K562 (cell line): ENCODE measurements at regions not wholly inside any gene's neighbourhood (a gene's known extent, or its start where the extent isn't known, plus 50 kb on each side); places are given as distances from the start of the nearest gene placed in this dataset.
"Not testable (repeated sequence)": the region's sequence is repeated elsewhere in the genome, so short reads cannot be mapped to it uniquely, and the experiment has no call there.

Experiments
- ATAC-seq: fragments of 200-7000 bp; cut with Tn5 transposase; 3 replicates; pipeline ENCODE4 v1.9.1; 2020; ENCODE audit warnings: moderate library complexity
- BruUV-seq: library from RNA; stranded (reverse); fragments of 400-500 nt; replicated peaks from 2 replicates; lab custom pipeline; 2021; lab: Mats Ljungman, UMichigan
- CTCF ChIA-PET: fragments of 300-600 bp; formaldehyde crosslinking; extraction: SDS; loops from one replicate; lab custom pipeline; 2021; ENCODE audit warnings: low intra/inter-chr PET ratio; lab: Yijun Ruan, JAX
- POLR2A ChIA-PET: fragments of 300-600, 350-650 bp; sonication (Branson Sonifier 250); formaldehyde crosslinking; extraction: SDS; loops from one replicate; lab custom pipeline; 2021; ENCODE audit warnings: antibody characterized with exemption, inconsistent platforms; lab: Yijun Ruan, JAX
- DNase-seq, 4 experiments: peaks; one replicate each; pipeline versions ENCODE4 v3.0.0 to v3.0.0-alpha.2; 2011 to 2018; ENCODE audit warnings: low spot score in 3 of 4, mixed read lengths in 3 of 4; ENCODE audit errors: extremely low read depth in 1 of 4
- FAIRE-seq: peaks from 2 replicates; lab custom pipeline; 2011; peaks lifted over from hg19 to GRCh38; lab: Jason Lieb, UNC
- H2AFZ ChIP-seq: 2 replicates; pipeline ENCODE4 v1.6.0; 2011; ENCODE audit warnings: low read depth, low read length, control low read depth, inconsistent platforms
- H3K27ac ChIP-seq: fragments of 200-600 bp; 3 replicates; pipeline ENCODE4 v1.8.0; 2011; ENCODE audit warnings: low read depth, mild to moderate bottlenecking, control low read depth, inconsistent platforms, low read length, moderate library complexity, mixed read lengths; ENCODE audit errors: extremely low read depth
- H3K27me3 ChIP-seq, 2 experiments: fragments of 300-600 bp in 1 of 2; 2 replicates in 1 of 2; 3 replicates in 1 of 2; pipeline versions ENCODE4 v1.6.0 to v1.8.0; 2011; ENCODE audit warnings: inconsistent platforms in 2 of 2, low read length in 2 of 2, mild to moderate bottlenecking in 1 of 2, mixed read lengths in 1 of 2, moderate library complexity in 1 of 2; ENCODE audit not compliant: control insufficient read depth in 2 of 2, insufficient read depth in 2 of 2
- H3K36me3 ChIP-seq: fragments of 300-600 bp; 3 replicates; pipeline ENCODE4 v1.8.0; 2011; ENCODE audit warnings: mild to moderate bottlenecking, low read length, inconsistent platforms; ENCODE audit not compliant: control insufficient read depth, insufficient read depth
- H3K4me1 ChIP-seq, 2 experiments: fragments of 200-600 bp in 1 of 2; replicated peaks in 1 of 2; 2 replicates in 1 of 2; 3 replicates in 1 of 2; pipeline versions ENCODE4 v1.5.1 to v1.8.0; 2011; ENCODE audit warnings: inconsistent platforms in 2 of 2, low read length in 2 of 2, mild to moderate bottlenecking in 1 of 2, mixed read lengths in 1 of 2, moderate library complexity in 1 of 2; ENCODE audit not compliant: control insufficient read depth in 2 of 2, insufficient read depth in 2 of 2
- H3K4me2 ChIP-seq: 2 replicates; pipeline ENCODE4 v1.6.1; 2011; ENCODE audit warnings: low read length, control low read depth, inconsistent platforms, mixed read lengths; ENCODE audit not compliant: insufficient read depth
- H3K4me3 ChIP-seq: fragments of 200-600 bp; sonication (generic), shearing (Covaris generic); 2 replicates; pipeline ENCODE4 v1.5.1; 2016; ENCODE audit warnings: control low read depth, inconsistent platforms
- H3K79me2 ChIP-seq: fragments of 200-600 bp; 3 replicates; pipeline ENCODE4 v1.8.0; 2011; ENCODE audit warnings: low read length, inconsistent platforms; ENCODE audit not compliant: control insufficient read depth, insufficient read depth
- H3K9ac ChIP-seq, 2 experiments: 2 replicates each; pipeline versions ENCODE4 v1.6.0 to v1.6.1; 2011; ENCODE audit warnings: low read depth in 2 of 2, low read length in 2 of 2, control low read depth in 1 of 2, inconsistent platforms in 1 of 2, mild to moderate bottlenecking in 1 of 2, mixed read lengths in 1 of 2; ENCODE audit not compliant: insufficient read depth in 1 of 2
- H3K9me1 ChIP-seq: one replicate; pipeline ENCODE4 v1.6.0; 2011; ENCODE audit warnings: inconsistent platforms, mild to moderate bottlenecking, low read length, moderate library complexity; ENCODE audit not compliant: control insufficient read depth, insufficient read depth
- H3K9me3 ChIP-seq: replicated peaks from 2 replicates; pipeline ENCODE4 v1.5.1; 2011; ENCODE audit warnings: low read depth, low read length, inconsistent platforms; ENCODE audit not compliant: control insufficient read depth, insufficient read depth
- H4K20me1 ChIP-seq: replicated peaks from 2 replicates; pipeline ENCODE4 v1.6.1; 2011; ENCODE audit warnings: low read length, inconsistent platforms, mixed read lengths; ENCODE audit not compliant: control insufficient read depth, insufficient read depth
- E2F5 ChIP-seq: sonication (generic); formaldehyde crosslinking; IDR thresholded peaks from 2 replicates; pipeline ENCODE4 v1.8.0; 2022; ENCODE audit warnings: mild to moderate bottlenecking, missing genetic modification reagents
- PBX2 ChIP-seq, 2 experiments: IDR thresholded peaks in 1 of 2; conservative IDR thresholded peaks in 1 of 2; 2 replicates each; pipeline ENCODE4 v1.6.1; 2016; ENCODE audit warnings: low read depth in 2 of 2, mild to moderate bottlenecking in 1 of 2, missing compliant biosample characterization in 1 of 2, missing genetic modification characterization in 1 of 2, moderate library complexity in 1 of 2
- PHF8 ChIP-seq: fragments of 200-600 bp; sonication (generic); IDR thresholded peaks from 2 replicates; pipeline ENCODE4 v1.6.1; 2012; ENCODE audit warnings: mixed run types, mild to moderate bottlenecking, inconsistent platforms, low read length, moderate library complexity, borderline replicate concordance
- WGBS: fragments of 100-300 bp; shearing (Covaris generic); methylation state at CpG from one replicate; pipeline ENCODE4 v1.1.6; 2016; ENCODE audit warnings: low coverage, mixed read lengths; ENCODE audit not compliant: insufficient coverage; ENCODE audit errors: missing lambda C conversion rate; 5-methylcytosine and 5-hydroxymethylcytosine counted together
- in situ Hi-C: fragments of 300-500 bp; cut with MboI; formaldehyde crosslinking; loops from 4 replicates; pipeline ENCODE4 v1.15.0; 2018; ENCODE audit warnings: inconsistent platforms, mixed read lengths
- intact Hi-C: fragments of 100-400 bp; cut with micrococcal nuclease; formaldehyde crosslinking; loops from 2 replicates; pipeline ENCODE4 v1.14.2; 2022

GRCh38 chr5:117347280-117347679 lies 772.7 kb upstream of the SEMA6A start:
- intact Hi-C loops: no loop called here
- BruUV-seq: no TSS peak
- ChIA-PET POLR2A (no interaction called here), CTCF (no interaction called here)
- no peak for TF ChIP-seq PBX2 (CRISPR knock-in tag; IDR thresholded peaks at IDR 0.05; ENCODE audit: low read depth)
- TF ChIP-seq PBX2 (tag; conservative IDR thresholded peaks at IDR 0.05; ENCODE audit: low read depth): no peak
- no peak for TF ChIP-seq PHF8
- TF ChIP-seq E2F5: no peak
- WGBS: 0% methylated on average over 2 of the region's 2 CpGs
- no peak overlapping the region for H3K27ac ChIP-seq
- no peaks in the 10 kb centered on the region for H3K79me2 ChIP-seq
- no peak overlapping the region for H3K9ac ChIP-seq
- no peak overlapping the region for H3K4me3 ChIP-seq
- no peaks in the 10 kb centered on the region for H3K27me3 ChIP-seq
- no peak for DNase-seq
- no peaks in the 10 kb centered on the region for H3K36me3 ChIP-seq
- ATAC-seq: no peak
- no peak overlapping the region for H2AFZ ChIP-seq
- H3K9me3 ChIP-seq: peaks cover 2% of the 10 kb centered on the region; the same call in 1 of the 2 replicates
- no peak for FAIRE-seq
- H4K20me1 ChIP-seq: no peaks in the 10 kb centered on the region
- in situ Hi-C loops: no loop called here
- H3K4me2 ChIP-seq: no peak overlapping the region
- no peaks in the 10 kb centered on the region for H3K4me1 ChIP-seq
- H3K9me1 ChIP-seq: no peaks in the 10 kb centered on the region

- DNase-seq, H4K20me1 ChIP-seq, intact Hi-C loops, BruUV-seq, H3K9me3 ChIP-seq, H3K4me2 ChIP-seq, FAIRE-seq, H3K27ac ChIP-seq, H3K4me1 ChIP-seq, H3K79me2 ChIP-seq, H3K27me3 ChIP-seq, H2AFZ ChIP-seq, H3K36me3 ChIP-seq, H3K9me1 ChIP-seq, in situ Hi-C loops, H3K9ac ChIP-seq, ATAC-seq, CTCF ChIA-PET, POLR2A ChIA-PET, H3K4me3 ChIP-seq: not testable (repeated sequence)
- WGBS: 0% methylated on average over 7 of the region's 13 CpGs
Observed at GRCh38 chr5:117343726-117344125, 769.1 kb upstream of the SEMA6A start.
